Testis (tissue), 2 donors: ENCODE measurements at regions not wholly inside any gene's neighbourhood (a gene's known extent, or its start where the extent isn't known, plus 50 kb on each side); places are given as distances from the start of the nearest gene placed in this dataset.

Experiments used
- DNase-seq: peaks from one replicate; pipeline ENCODE4 v3.0.0-alpha.2; 2019
- H3K27ac ChIP-seq, 2 donors: fragments of 200-600 bp; sonication (generic); one replicate each; pipeline ENCODE4 v1.5.1; 2019
- H3K27me3 ChIP-seq: fragments of 200-600 bp; sonication (generic); one replicate; pipeline ENCODE4 v1.5.1; 2019
- H3K36me3 ChIP-seq: fragments of 200-600 bp; sonication (generic); one replicate; pipeline ENCODE4 v1.5.1; 2017; ENCODE audit warnings: low read depth; ENCODE audit errors: missing control alignments
- H3K4me1 ChIP-seq: fragments of 200-600 bp; sonication (generic); one replicate; pipeline ENCODE4 v1.5.1; 2019
- H3K4me3 ChIP-seq, 2 donors: fragments of 200-600 bp; sonication (generic); one replicate each; pipeline ENCODE4 v1.5.1; 2017 to 2019
- H3K9me3 ChIP-seq: fragments of 200-600 bp; sonication (generic); one replicate; pipeline ENCODE4 v1.5.1; 2017
- CTCF ChIP-seq, 3 experiments: fragments of 450-650 bp in 2 of 3; fragments of 200-600 bp in 1 of 3; sonication (generic) in 1 of 3; IDR thresholded peaks; one replicate each; pipeline ENCODE4 v1.5.1; 2016 to 2019; ENCODE audit warnings: antibody characterized with exemption in 3 of 3, mild to moderate bottlenecking in 2 of 3, moderate library complexity in 1 of 3
- POLR2A ChIP-seq: fragments of 450-650 bp; IDR thresholded peaks from one replicate; pipeline ENCODE4 v1.6.1; 2017; ENCODE audit warnings: antibody characterized with exemption, mild to moderate bottlenecking, moderate library complexity
- WGBS, 2 donors: methylation state at CpG; one replicate each; pipeline ENCODE4 v1.1.5; 2018; 5-methylcytosine and 5-hydroxymethylcytosine counted together
- intact Hi-C: fragments of 100-400 bp; cut with DNase I; formaldehyde crosslinking; loops from one replicate; pipeline ENCODE4 v1.15.1; 2023; ENCODE audit warnings: low total_unique reads

DNA sequence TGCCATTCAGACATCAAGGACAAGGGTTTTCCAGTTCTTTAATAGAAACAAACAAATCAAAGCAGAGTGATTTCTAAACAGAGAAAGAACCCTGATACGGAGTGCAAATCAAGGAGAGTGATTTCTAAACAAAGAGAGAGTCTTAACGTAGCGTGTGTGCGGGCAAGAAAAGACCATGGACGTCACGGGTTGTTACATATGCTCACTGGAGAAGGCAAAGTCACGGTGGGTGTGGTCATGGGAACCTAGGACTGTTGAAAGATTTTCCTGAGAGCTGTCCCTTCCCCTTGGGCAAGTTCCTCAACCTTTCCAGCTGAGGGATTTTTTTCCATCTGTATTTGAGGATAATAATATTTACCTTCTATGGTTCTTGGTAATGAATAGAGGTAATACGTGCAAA, 95.0 kb upstream of the SLC34A2 start:
- no peak for TF ChIP-seq POLR2A
- no peak for TF ChIP-seq CTCF (IDR thresholded peaks at IDR 0.05)
- H3K27ac ChIP-seq, result no peak overlapping the region
- 68 to 79% methylated on average over 8 of the region's 8 CpGs for WGBS, 2 donors

GRCh38 chr4:25563071-25563564, 92.5 kb upstream of the SLC34A2 start:
- Histone ChIP-seq H3K36me3 (no peaks in the 10 kb centered on the region), H3K4me3 (no peak overlapping the region), H3K27me3 (no peaks in the 10 kb centered on the region), H3K27ac (no peak overlapping the region), H3K9me3 (no peaks in the 10 kb centered on the region), H3K4me1 (no peaks in the 10 kb centered on the region)
- TF ChIP-seq CTCF (IDR thresholded peaks at IDR 0.05) (no peak), POLR2A (no peak)
- WGBS, 2 donors, result 83 to 93% methylated on average over 8 of the region's 8 CpGs
- intact Hi-C loops, result no loop called here
- no peak for DNase-seq

More for the DNA sequence above, 95.0 kb upstream of the SLC34A2 start:
- H3K36me3 ChIP-seq, result no peaks in the 10 kb centered on the region
- no peaks in the 10 kb centered on the region for H3K9me3 ChIP-seq
- no peaks in the 10 kb centered on the region for H3K4me1 ChIP-seq
- H3K4me3 ChIP-seq, result no peak overlapping the region
- no peaks in the 10 kb centered on the region for H3K27me3 ChIP-seq
- intact Hi-C loops, result no loop called here
- no peak for DNase-seq

- DNase-seq, result no peak
- TF ChIP-seq CTCF (IDR thresholded peaks at IDR 0.05), result no peak
- no peak for TF ChIP-seq POLR2A
- Histone ChIP-seq H3K27ac (no peak overlapping the region), H3K36me3 (no peaks in the 10 kb centered on the region), H3K4me3 (no peak overlapping the region), H3K9me3 (no peaks in the 10 kb centered on the region), H3K27me3 (no peaks in the 10 kb centered on the region), H3K4me1 (no peaks in the 10 kb centered on the region)
- 91 to 92% methylated on average over 11 to 12 of the region's 12 CpGs for WGBS, 2 donors
- intact Hi-C loops, result no loop called here
Observed at GRCh38 chr4:25564836-25565235, 90.8 kb upstream of the SLC34A2 start.

GRCh38 chr4:25567253-25567652, 88.4 kb upstream of the SLC34A2 start:
- H3K4me3 ChIP-seq, result no peak overlapping the region
- WGBS, 2 donors, result 52 to 68% methylated on average over 2 of the region's 2 CpGs
- no peaks in the 10 kb centered on the region for H3K27me3 ChIP-seq
- intact Hi-C loops, result no loop called here
- no peak overlapping the region for H3K27ac ChIP-seq
- no peak for TF ChIP-seq CTCF (IDR thresholded peaks at IDR 0.05)
- no peak for TF ChIP-seq POLR2A
- no peaks in the 10 kb centered on the region for H3K36me3 ChIP-seq
- DNase-seq, result no peak
- H3K4me1 ChIP-seq, result no peaks in the 10 kb centered on the region
- H3K9me3 ChIP-seq, result no peaks in the 10 kb centered on the region

DNA sequence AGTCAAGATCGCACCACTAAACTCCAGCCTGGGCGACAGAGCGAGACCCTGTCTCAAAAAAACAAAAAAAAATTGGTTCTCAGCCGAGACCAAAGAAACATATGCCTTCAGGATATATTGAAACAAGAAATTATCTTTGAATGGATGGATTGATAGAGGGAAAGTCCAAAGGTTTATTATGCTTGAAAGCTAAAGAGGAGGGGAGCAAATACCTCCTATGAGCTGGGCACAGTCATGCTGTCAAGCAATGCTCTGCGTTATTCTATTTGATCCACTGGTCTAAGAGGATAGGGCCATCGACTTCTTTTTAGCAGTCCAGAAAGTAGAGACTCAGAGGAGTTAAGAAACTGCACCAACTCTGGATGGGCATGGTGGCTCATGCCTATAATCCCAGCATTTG, 85.9 kb upstream of the SLC34A2 start:
- H3K27me3 ChIP-seq, result no peaks in the 10 kb centered on the region
- no peaks in the 10 kb centered on the region for H3K36me3 ChIP-seq
- WGBS, 2 donors, result 90 to 92% methylated on average over 6 of the region's 6 CpGs
- TF ChIP-seq CTCF (IDR thresholded peaks at IDR 0.05), result no peak
- no peak overlapping the region for H3K27ac ChIP-seq
- DNase-seq, result no peak
- intact Hi-C loops, result no loop called here
- no peaks in the 10 kb centered on the region for H3K9me3 ChIP-seq
- H3K4me1 ChIP-seq, result no peaks in the 10 kb centered on the region
- H3K4me3 ChIP-seq, result no peak overlapping the region
